ENCODE measurements at regions not wholly inside any gene's neighbourhood (a gene's known extent, or its start where the extent isn't known, plus 50 kb on each side); places are given as distances from the start of the nearest gene placed in this dataset.

- ChIA-PET CTCF (no interaction called here), POLR2A (no interaction called here)
- H3K27ac Mint-ChIP-seq, result no peak overlapping the region
- H3K27me3 Mint-ChIP-seq, result no peaks in the 10 kb centered on the region
- no peaks in the 10 kb centered on the region for H3K4me1 Mint-ChIP-seq
- H3K36me3 Mint-ChIP-seq (ENCODE audit: low read depth), result no peaks in the 10 kb centered on the region
- no peak for DNase-seq
- H3K4me3 Mint-ChIP-seq, result no peak overlapping the region
- peaks cover 8% of the 10 kb centered on the region for H3K9me3 Mint-ChIP-seq
These were observed 785.4 kb downstream of the NR2F1-AS1 start for GRCh38 chr5:92795633-92796032.

- H3K27ac Mint-ChIP-seq, result no peak overlapping the region
- POLR2A ChIA-PET, result no interaction called here
These were observed 801.0 kb downstream of the NR2F1-AS1 start for GRCh38 chr5:92780057-92780456.

GRCh38 chr5:92779536-92779935, 801.5 kb downstream of the NR2F1-AS1 start:
- Mint-ChIP-seq H3K27me3 (no peaks in the 10 kb centered on the region), H3K4me3 (no peak overlapping the region), H3K9me3 (no peaks in the 10 kb centered on the region), H3K36me3 (ENCODE audit: low read depth) (no peaks in the 10 kb centered on the region), H3K4me1 (no peaks in the 10 kb centered on the region), H3K27ac (no peak overlapping the region)
- POLR2A ChIA-PET, result no interaction called here
- CTCF ChIA-PET, result no interaction called here
- no peak for DNase-seq

More at GRCh38 chr5:92780057-92780456, 801.0 kb downstream of the NR2F1-AS1 start:
- Mint-ChIP-seq H3K9me3 (no peaks in the 10 kb centered on the region), H3K4me1 (no peaks in the 10 kb centered on the region), H3K27me3 (no peaks in the 10 kb centered on the region), H3K4me3 (no peak overlapping the region), H3K36me3 (ENCODE audit: low read depth) (no peaks in the 10 kb centered on the region)
- no peak for DNase-seq
- CTCF ChIA-PET, result no interaction called here

GRCh38 chr5:92778261-92778660, 802.8 kb downstream of the NR2F1-AS1 start:
- H3K4me3 Mint-ChIP-seq, result no peak overlapping the region
- ChIA-PET CTCF (no interaction called here), POLR2A (no interaction called here)
- no peak overlapping the region for H3K27ac Mint-ChIP-seq
- no peaks in the 10 kb centered on the region for H3K4me1 Mint-ChIP-seq
- DNase-seq, result no peak
- H3K9me3 Mint-ChIP-seq, result no peaks in the 10 kb centered on the region
- no peaks in the 10 kb centered on the region for H3K36me3 Mint-ChIP-seq (ENCODE audit: low read depth)
- no peaks in the 10 kb centered on the region for H3K27me3 Mint-ChIP-seq

- no peak overlapping the region for H3K27ac Mint-ChIP-seq
- no peaks in the 10 kb centered on the region for H3K9me3 Mint-ChIP-seq
- POLR2A ChIA-PET, result no interaction called here
- CTCF ChIA-PET, result no interaction called here
- no peaks in the 10 kb centered on the region for H3K36me3 Mint-ChIP-seq (ENCODE audit: low read depth)
- H3K4me3 Mint-ChIP-seq, result no peak overlapping the region
- no peaks in the 10 kb centered on the region for H3K4me1 Mint-ChIP-seq
- no peaks in the 10 kb centered on the region for H3K27me3 Mint-ChIP-seq
- no peak for DNase-seq
These were observed 803.6 kb downstream of the NR2F1-AS1 start for GRCh38 chr5:92777421-92777820.

GRCh38 chr5:92775711-92776615, 805.1 kb downstream of the NR2F1-AS1 start:
- H3K27ac Mint-ChIP-seq, result no peak overlapping the region
- H3K4me3 Mint-ChIP-seq, result no peak overlapping the region
- ChIA-PET POLR2A (no interaction called here), CTCF (no interaction called here)
- DNase-seq, result no peak
- no peaks in the 10 kb centered on the region for H3K27me3 Mint-ChIP-seq
- H3K36me3 Mint-ChIP-seq (ENCODE audit: low read depth), result no peaks in the 10 kb centered on the region
- no peaks in the 10 kb centered on the region for H3K9me3 Mint-ChIP-seq
- no peaks in the 10 kb centered on the region for H3K4me1 Mint-ChIP-seq

- Mint-ChIP-seq H3K27me3 (no peaks in the 10 kb centered on the region), H3K36me3 (ENCODE audit: low read depth) (no peaks in the 10 kb centered on the region)
- no peak for DNase-seq
These were observed 811.0 kb downstream of the NR2F1-AS1 start for GRCh38 chr5:92769978-92770377.

GRCh38 chr5:92761585-92761984, 819.4 kb downstream of the NR2F1-AS1 start:
- peaks cover 2% of the 10 kb centered on the region for H3K9me3 Mint-ChIP-seq
- POLR2A ChIA-PET, result no interaction called here
- H3K27ac Mint-ChIP-seq, result no peak overlapping the region
- H3K36me3 Mint-ChIP-seq (ENCODE audit: low read depth), result no peaks in the 10 kb centered on the region
- CTCF ChIA-PET, result no interaction called here
- H3K4me3 Mint-ChIP-seq, result no peak overlapping the region
- H3K4me1 Mint-ChIP-seq, result no peaks in the 10 kb centered on the region
- DNase-seq, result no peak
- no peaks in the 10 kb centered on the region for H3K27me3 Mint-ChIP-seq

More at GRCh38 chr5:92769978-92770377, 811.0 kb downstream of the NR2F1-AS1 start:
- no peak overlapping the region for H3K4me3 Mint-ChIP-seq
- ChIA-PET CTCF (no interaction called here), POLR2A (no interaction called here)
- no peak overlapping the region for H3K27ac Mint-ChIP-seq
- no peaks in the 10 kb centered on the region for H3K9me3 Mint-ChIP-seq
- no peaks in the 10 kb centered on the region for H3K4me1 Mint-ChIP-seq

GRCh38 chr5:92760550-92760949, 820.5 kb downstream of the NR2F1-AS1 start:
- Mint-ChIP-seq H3K9me3 (peaks cover 2% of the 10 kb centered on the region), H3K4me3 (no peak overlapping the region)
- CTCF ChIA-PET, result no interaction called here

GRCh38 chr5:92758552-92758951, 822.5 kb downstream of the NR2F1-AS1 start:
- H3K4me3 Mint-ChIP-seq, result no peak overlapping the region
- H3K36me3 Mint-ChIP-seq (ENCODE audit: low read depth), result no peaks in the 10 kb centered on the region
- H3K9me3 Mint-ChIP-seq, result peaks cover 4% of the 10 kb centered on the region
- H3K27me3 Mint-ChIP-seq, result no peaks in the 10 kb centered on the region
- ChIA-PET POLR2A (no interaction called here), CTCF (no interaction called here)
- DNase-seq, result no peak
- no peak overlapping the region for H3K27ac Mint-ChIP-seq
- H3K4me1 Mint-ChIP-seq, result no peaks in the 10 kb centered on the region

More at GRCh38 chr5:92760550-92760949, 820.5 kb downstream of the NR2F1-AS1 start:
- Mint-ChIP-seq H3K27me3 (no peaks in the 10 kb centered on the region), H3K4me1 (no peaks in the 10 kb centered on the region), H3K36me3 (ENCODE audit: low read depth) (no peaks in the 10 kb centered on the region), H3K27ac (no peak overlapping the region)
- no peak for DNase-seq
- POLR2A ChIA-PET, result no interaction called here

- Mint-ChIP-seq H3K4me3 (no peak overlapping the region), H3K9me3 (peaks cover 5% of the 10 kb centered on the region), H3K27ac (no peak overlapping the region), H3K4me1 (no peaks in the 10 kb centered on the region), H3K27me3 (no peaks in the 10 kb centered on the region), H3K36me3 (ENCODE audit: low read depth) (no peaks in the 10 kb centered on the region)
- ChIA-PET POLR2A (no interaction called here), CTCF (no interaction called here)
- no peak for DNase-seq
These were observed 831.1 kb downstream of the NR2F1-AS1 start for GRCh38 chr5:92749943-92750342.

GRCh38 chr5:92748072-92748676, 832.8 kb downstream of the NR2F1-AS1 start:
- POLR2A ChIA-PET, result no interaction called here
- CTCF ChIA-PET, result no interaction called here
- peaks cover 3% of the 10 kb centered on the region for H3K9me3 Mint-ChIP-seq
- no peaks in the 10 kb centered on the region for H3K27me3 Mint-ChIP-seq
- no peak overlapping the region for H3K4me3 Mint-ChIP-seq
- no peak for DNase-seq
- H3K36me3 Mint-ChIP-seq (ENCODE audit: low read depth), result no peaks in the 10 kb centered on the region
- H3K4me1 Mint-ChIP-seq, result no peaks in the 10 kb centered on the region
- no peak overlapping the region for H3K27ac Mint-ChIP-seq

- Mint-ChIP-seq H3K4me1 (no peaks in the 10 kb centered on the region), H3K27ac (no peak overlapping the region), H3K36me3 (ENCODE audit: low read depth) (no peaks in the 10 kb centered on the region), H3K9me3 (no peaks in the 10 kb centered on the region), H3K4me3 (no peak overlapping the region), H3K27me3 (no peaks in the 10 kb centered on the region)
- POLR2A ChIA-PET, result no interaction called here
- no peak for DNase-seq
- CTCF ChIA-PET, result no interaction called here
These were observed 839.1 kb downstream of the NR2F1-AS1 start for GRCh38 chr5:92741906-92742305.
